Activated CD4-positive, alpha-beta T cell treated with anti-CD3 and anti-CD28 coated beads, Interleukin-2, amount 50 U/mL, for 1 hour (primary cell): ENCODE measurements at regions not wholly inside any gene's neighbourhood (a gene's known extent, or its start where the extent isn't known, plus 50 kb on each side); places are given as distances from the start of the nearest gene placed in this dataset.
"Not testable (repeated sequence)": the region's sequence is repeated elsewhere in the genome, so short reads cannot be mapped to it uniquely, and the experiment has no call there.

ENCODE experiments used
- DNase-seq: peaks from one replicate; pipeline ENCODE4 v3.0.0-alpha.2; 2020

DNA sequence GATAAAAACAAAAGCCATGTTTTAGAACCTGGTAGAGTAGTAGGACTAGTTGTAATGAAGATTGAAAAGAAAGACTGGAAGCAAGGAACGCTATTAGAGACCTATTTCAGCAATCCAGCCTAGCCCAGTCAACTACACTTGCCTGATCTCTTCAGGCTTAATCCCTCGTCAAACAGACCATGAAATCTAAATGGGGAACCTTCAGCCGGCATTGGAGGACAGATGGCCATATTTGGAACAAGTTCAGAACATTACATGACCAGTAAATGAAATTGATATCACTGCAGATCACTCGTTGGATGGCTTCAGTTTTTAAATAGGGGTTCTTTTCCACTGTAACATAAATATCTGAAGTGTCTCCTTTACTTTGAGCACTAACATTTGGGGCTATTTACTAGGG is 84.8 kb upstream of the WDR44 start:
- no peak for DNase-seq

DNA sequence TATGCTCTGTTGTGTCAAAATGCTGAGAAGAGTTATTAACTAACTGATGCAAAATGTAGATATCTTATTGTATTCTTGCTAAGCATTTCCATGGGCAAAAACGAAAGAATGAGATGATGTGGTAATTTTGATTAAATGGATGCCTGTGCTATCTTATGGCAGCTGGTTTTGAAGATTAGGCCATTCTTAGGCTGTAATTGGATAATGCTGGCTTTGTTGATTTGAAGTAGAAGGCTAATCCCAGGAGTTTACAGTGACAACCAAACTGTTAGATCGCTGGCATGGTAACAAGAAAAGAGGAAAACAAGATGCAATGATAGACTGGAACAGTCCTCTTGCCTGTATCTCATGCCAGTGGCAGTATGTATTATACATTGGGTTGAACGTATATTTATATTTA is 74.1 kb upstream of the WDR44 start:
- DNase-seq: no peak

DNA sequence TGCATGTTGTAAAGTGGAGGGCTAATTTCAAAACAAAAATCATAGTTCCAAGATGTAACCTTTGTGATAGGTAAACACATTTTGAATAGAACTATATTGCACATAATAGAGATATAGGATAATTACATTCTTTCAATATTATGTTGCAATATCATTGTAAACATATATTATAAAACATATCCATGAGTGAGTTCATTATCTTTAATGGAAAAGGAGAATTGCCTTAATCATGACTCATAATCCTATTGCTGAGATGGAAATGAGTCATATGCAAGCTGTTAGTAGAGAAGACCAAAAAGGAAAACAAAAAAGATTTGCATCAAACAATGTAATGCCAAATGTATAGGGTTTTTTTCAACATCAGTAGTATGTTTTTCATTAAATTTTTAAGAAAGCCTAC is 73.7 kb upstream of the WDR44 start:
- DNase-seq: no peak

DNA sequence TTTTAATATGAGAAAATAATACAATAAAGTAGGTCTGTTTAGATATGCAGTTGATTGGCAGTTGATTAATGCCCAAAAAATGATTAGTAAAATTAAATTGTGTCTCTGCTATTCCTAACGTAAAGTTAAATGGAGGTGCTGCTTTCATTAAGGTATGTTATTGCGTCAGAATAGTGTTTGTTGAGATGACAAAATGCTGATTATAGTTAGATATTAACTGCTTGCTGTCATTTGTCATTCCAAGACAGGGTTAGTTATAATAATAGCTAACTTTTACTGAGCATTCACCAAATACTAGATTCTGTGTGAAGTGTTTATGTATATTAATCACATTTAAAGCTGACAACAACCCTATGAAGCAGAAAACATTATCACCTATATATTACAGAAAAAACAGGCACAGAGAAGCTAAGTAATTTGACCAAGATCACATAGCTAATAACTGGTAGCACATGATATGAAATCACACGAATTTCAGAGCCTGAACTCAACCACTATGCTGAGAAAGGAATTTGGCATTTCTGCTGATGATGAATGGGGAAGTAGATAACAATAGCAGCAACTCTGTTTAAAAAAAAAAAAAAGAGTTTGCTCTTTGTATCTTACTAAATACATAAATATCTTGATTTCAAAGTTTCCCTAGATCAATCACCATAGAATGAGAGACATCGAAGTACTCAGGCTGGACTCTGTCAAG is 59.7 kb upstream of the WDR44 start:
- no peak for DNase-seq

DNA sequence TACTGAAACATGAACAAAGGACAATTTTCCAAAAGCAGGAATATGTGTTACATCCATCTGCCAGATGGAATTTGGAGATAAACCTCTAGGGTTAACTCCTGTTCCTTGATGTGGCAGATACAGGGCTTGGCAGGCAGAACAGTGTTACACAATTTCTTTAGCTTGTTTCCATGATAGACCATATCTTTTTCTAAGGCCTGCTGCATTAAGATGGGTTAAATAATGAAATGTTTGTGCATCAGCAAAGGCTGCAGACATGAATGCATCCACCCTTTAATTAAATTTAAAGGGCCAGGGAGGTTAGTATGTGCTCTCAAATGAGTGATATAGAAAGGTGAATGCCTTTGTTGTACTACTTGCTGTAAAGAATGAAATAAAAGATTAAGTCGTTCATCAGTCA is 50.1 kb upstream of the WDR44 start:
- not testable (repeated sequence) for DNase-seq
